A673 (cell line): ENCODE measurements at regions not wholly inside any gene's neighbourhood (a gene's known extent, or its start where the extent isn't known, plus 50 kb on each side); places are given as distances from the start of the nearest gene placed in this dataset.
A peak's percentile ranks its signal among the peaks of the same experiment; 100 is the strongest.
"Not testable (repeated sequence)": the region's sequence is repeated elsewhere in the genome, so short reads cannot be mapped to it uniquely, and the experiment has no call there.

ENCODE experiments used
- BruUV-seq: library from RNA; stranded (reverse); fragments of 400-500 nt; replicated peaks from 2 replicates; lab custom pipeline; 2021; lab: Mats Ljungman, UMichigan
- CTCF ChIA-PET: fragments of 300-600 bp; sonication (Branson Sonifier 250); formaldehyde crosslinking; loops from one replicate; lab custom pipeline; 2022; ENCODE audit warnings: antibody characterized with exemption; lab: Charles Lee
- POLR2A ChIA-PET: fragments of 300-600 bp; sonication (Branson Sonifier 250); formaldehyde crosslinking; loops from one replicate; lab custom pipeline; 2022; ENCODE audit warnings: antibody characterized with exemption; ENCODE audit not compliant: low non-redundant PET; lab: Charles Lee
- DNase-seq: peaks from one replicate; pipeline ENCODE4 v3.0.0-alpha.2; 2015; ENCODE audit warnings: low spot score
- H3K27ac ChIP-seq: fragments of 200-600 bp; sonication (generic); 2 replicates; pipeline ENCODE4 v1.5.1; 2016; ENCODE audit warnings: mixed run types, low read depth, mild to moderate bottlenecking, mixed read lengths, antibody characterized with exemption, low read length; ENCODE audit not compliant: poor library complexity, severe bottlenecking
- H3K27me3 ChIP-seq: fragments of 200-600 bp; sonication (generic); replicated peaks from 2 replicates; pipeline ENCODE4 v1.6.1; 2017; ENCODE audit warnings: mixed run types, low read depth, mild to moderate bottlenecking, mixed read lengths, antibody characterized with exemption, low read length; ENCODE audit not compliant: insufficient read depth, poor library complexity
- H3K36me3 ChIP-seq: fragments of 200-600 bp; sonication (generic); 2 replicates; pipeline ENCODE4 v1.6.1; 2016; ENCODE audit warnings: mixed run types, mild to moderate bottlenecking, mixed read lengths, antibody characterized with exemption, low read length; ENCODE audit not compliant: insufficient read depth, poor library complexity, severe bottlenecking
- H3K4me1 ChIP-seq: fragments of 200-600 bp; sonication (generic); 2 replicates; pipeline ENCODE4 v1.6.1; 2017; ENCODE audit warnings: mixed run types, mild to moderate bottlenecking, mixed read lengths, antibody characterized with exemption, low read length; ENCODE audit not compliant: insufficient read depth, poor library complexity, severe bottlenecking
- H3K4me3 ChIP-seq: fragments of 200-600 bp; sonication (generic); 2 replicates; pipeline ENCODE4 v1.5.1; 2016; ENCODE audit warnings: low read depth, mixed run types, mild to moderate bottlenecking, mixed read lengths, low read length; ENCODE audit not compliant: poor library complexity, severe bottlenecking
- H3K9me3 ChIP-seq: fragments of 200-600 bp; sonication (generic); 2 replicates; pipeline ENCODE4 v1.6.1; 2016; ENCODE audit warnings: mixed run types, low read depth, mild to moderate bottlenecking, mixed read lengths, antibody characterized with exemption, low read length; ENCODE audit not compliant: poor library complexity, severe bottlenecking
- CTCF ChIP-seq: fragments of 300-800, 200-600 bp; sonication (generic); conservative IDR thresholded peaks from 2 replicates; pipeline ENCODE4 v1.5.1; 2017; ENCODE audit warnings: low read depth, mild to moderate bottlenecking, antibody characterized with exemption, low read length, moderate library complexity, mixed read lengths
- EZH2 ChIP-seq: fragments of 200-600 bp; sonication (generic); IDR thresholded peaks from 2 replicates; pipeline ENCODE4 v1.6.1; 2017; ENCODE audit warnings: borderline replicate concordance, low read depth, mild to moderate bottlenecking, mixed read lengths, antibody characterized with exemption, low read length; ENCODE audit not compliant: poor library complexity, severe bottlenecking
- intact Hi-C: fragments of 100-400 bp; cut with micrococcal nuclease; formaldehyde crosslinking; loops from one replicate; pipeline ENCODE4 v1.10.0; 2022; ENCODE audit not compliant: unreplicated experiment

GRCh38 chr20:29762620-29763019, 1494.8 kb upstream of the DEFB115 start:
- no peaks in the 10 kb centered on the region for H3K36me3 ChIP-seq
- no peak for TF ChIP-seq CTCF
- no peak for TF ChIP-seq EZH2
- H3K27me3 ChIP-seq, result no peaks in the 10 kb centered on the region
- H3K9me3 ChIP-seq, result no peaks in the 10 kb centered on the region
- H3K4me1 ChIP-seq, result no peaks in the 10 kb centered on the region
- ChIA-PET POLR2A (no interaction called here), CTCF (no interaction called here)
- DNase-seq, result no peak
- intact Hi-C loops, result no loop called here
- BruUV-seq, result no TSS peak
- H3K27ac ChIP-seq, result no peak overlapping the region
- H3K4me3 ChIP-seq, result no peak overlapping the region

GRCh38 chr20:29763821-29764511, 1493.5 kb upstream of the DEFB115 start:
- CTCF ChIA-PET, result no interaction called here
- H3K9me3 ChIP-seq, result no peaks in the 10 kb centered on the region
- H3K4me1 ChIP-seq, result no peaks in the 10 kb centered on the region
- BruUV-seq, result no TSS peak
- intact Hi-C loops, result no loop called here
- H3K27ac ChIP-seq, result no peak overlapping the region
- H3K36me3 ChIP-seq, result no peaks in the 10 kb centered on the region
- no peaks in the 10 kb centered on the region for H3K27me3 ChIP-seq
- POLR2A ChIA-PET, result no interaction called here
- DNase-seq, result no peak
- H3K4me3 ChIP-seq, result no peak overlapping the region
- TF ChIP-seq EZH2, result no peak
- TF ChIP-seq CTCF, result no peak

GRCh38 chr20:29764922-29765610, 1492.4 kb upstream of the DEFB115 start:
- H3K4me3 ChIP-seq, H3K9me3 ChIP-seq, H3K27ac ChIP-seq, CTCF ChIA-PET, POLR2A ChIA-PET, H3K36me3 ChIP-seq, H3K27me3 ChIP-seq, BruUV-seq, H3K4me1 ChIP-seq: not testable (repeated sequence)
- TF ChIP-seq CTCF, result peak; percentile 49
- peak; percentile 18 for DNase-seq
- intact Hi-C loops, result loop anchor here (5.0 kb wide), 1 partner anchor 323 kb away; no protein-coding TSS in a partner anchor

- BruUV-seq, POLR2A ChIA-PET: not testable (repeated sequence)
Observed at GRCh38 chr20:29778033-29778432, 1479.4 kb upstream of the DEFB115 start.

GRCh38 chr20:29781217-29781616, 1476.2 kb upstream of the DEFB115 start:
- BruUV-seq, intact Hi-C loops, POLR2A ChIA-PET: not testable (repeated sequence)

More at GRCh38 chr20:29778033-29778432, 1479.4 kb upstream of the DEFB115 start:
- DNase-seq, H3K27me3 ChIP-seq, H3K36me3 ChIP-seq, H3K9me3 ChIP-seq, H3K4me3 ChIP-seq, H3K27ac ChIP-seq, H3K4me1 ChIP-seq, intact Hi-C loops, CTCF ChIA-PET: not testable (repeated sequence)

More at GRCh38 chr20:29781217-29781616, 1476.2 kb upstream of the DEFB115 start:
- H3K4me1 ChIP-seq, H3K27ac ChIP-seq, DNase-seq, CTCF ChIA-PET, H3K36me3 ChIP-seq, H3K4me3 ChIP-seq, H3K27me3 ChIP-seq: not testable (repeated sequence)
- peaks cover 11% of the 10 kb centered on the region for H3K9me3 ChIP-seq
